H9 (cell line): ENCODE measurements at regions not wholly inside any gene's neighbourhood (a gene's known extent, or its start where the extent isn't known, plus 50 kb on each side); places are given as distances from the start of the nearest gene placed in this dataset.

Source experiments
- DNase-seq: peaks from one replicate; pipeline ENCODE4 v3.0.0-alpha.2; 2017
- H2AFZ ChIP-seq: one replicate; pipeline ENCODE4 v1.6.1; 2013; ENCODE audit warnings: mild to moderate bottlenecking, low read length, control low read depth, moderate library complexity
- H2AK5ac ChIP-seq: 2 replicates; pipeline ENCODE4 v1.6.1; 2013; ENCODE audit warnings: low read length, control low read depth, mixed read lengths; ENCODE audit not compliant: insufficient read length
- H2BK120ac ChIP-seq: one replicate; pipeline ENCODE4 v1.6.1; 2013; ENCODE audit warnings: low read depth, mild to moderate bottlenecking, low read length, control low read depth, inconsistent platforms; ENCODE audit not compliant: poor library complexity, severe bottlenecking
- H2BK12ac ChIP-seq: 2 replicates; pipeline ENCODE4 v1.6.1; 2013; ENCODE audit warnings: low read length, control low read depth, mixed read lengths, low read depth; ENCODE audit not compliant: insufficient read length
- H2BK15ac ChIP-seq: 2 replicates; pipeline ENCODE4 v1.6.1; 2013; ENCODE audit warnings: low read depth, low read length, control low read depth
- H2BK20ac ChIP-seq: one replicate; pipeline ENCODE4 v1.6.1; 2013; ENCODE audit warnings: low read depth, mild to moderate bottlenecking, low read length, control low read depth, inconsistent platforms; ENCODE audit not compliant: poor library complexity, severe bottlenecking
- H2BK5ac ChIP-seq: 2 replicates; pipeline ENCODE4 v1.6.1; 2013; ENCODE audit warnings: low read length, control low read depth, mixed read lengths; ENCODE audit not compliant: insufficient read length
- H3K14ac ChIP-seq: 2 replicates; pipeline ENCODE4 v1.6.1; 2013; ENCODE audit warnings: low read length, control low read depth; ENCODE audit not compliant: insufficient read depth
- H3K18ac ChIP-seq: 2 replicates; pipeline ENCODE4 v1.6.1; 2013; ENCODE audit warnings: low read depth, mild to moderate bottlenecking, mixed read lengths, low read length, control low read depth; ENCODE audit not compliant: insufficient read length
- H3K23ac ChIP-seq: 2 replicates; pipeline ENCODE4 v1.6.1; 2013; ENCODE audit warnings: low read length, control low read depth, mixed read lengths, low read depth; ENCODE audit not compliant: insufficient read length
- H3K23me2 ChIP-seq: 2 replicates; pipeline ENCODE4 v1.6.1; 2013; ENCODE audit warnings: low read depth, mild to moderate bottlenecking, mixed read lengths, low read length, control low read depth; ENCODE audit not compliant: insufficient read length, poor library complexity, severe bottlenecking
- H3K27ac ChIP-seq: 2 replicates; pipeline ENCODE4 v1.5.1; 2013; ENCODE audit warnings: low read length, control low read depth, mixed read lengths, low read depth; ENCODE audit not compliant: insufficient read length
- H3K27me3 ChIP-seq: 2 replicates; pipeline ENCODE4 v1.6.1; 2013; ENCODE audit warnings: low read length, control low read depth, inconsistent platforms; ENCODE audit not compliant: insufficient read depth
- H3K4ac ChIP-seq: 2 replicates; pipeline ENCODE4 v1.6.1; 2013; ENCODE audit warnings: low read depth, mild to moderate bottlenecking, control low read depth, inconsistent platforms, low read length, moderate library complexity
- H3K4me1 ChIP-seq: 2 replicates; pipeline ENCODE4 v1.6.1; 2013; ENCODE audit warnings: low read length, control low read depth, inconsistent platforms; ENCODE audit not compliant: insufficient read depth
- H3K4me2 ChIP-seq: 2 replicates; pipeline ENCODE4 v1.6.1; 2013; ENCODE audit warnings: low read length, control low read depth, mixed read lengths; ENCODE audit not compliant: insufficient read length, insufficient read depth
- H3K56ac ChIP-seq: 2 replicates; pipeline ENCODE4 v1.6.1; 2013; ENCODE audit warnings: low read depth, mild to moderate bottlenecking, mixed read lengths, low read length, control low read depth; ENCODE audit not compliant: insufficient read length
- H3K79me1 ChIP-seq: 2 replicates; pipeline ENCODE4 v1.6.1; 2013; ENCODE audit warnings: low read depth, mild to moderate bottlenecking, moderate library complexity, low read length, control low read depth, inconsistent platforms; ENCODE audit not compliant: insufficient read depth, poor library complexity, severe bottlenecking
- H3K79me2 ChIP-seq: 2 replicates; pipeline ENCODE4 v1.6.1; 2013; ENCODE audit warnings: low read length, control low read depth, inconsistent platforms; ENCODE audit not compliant: insufficient read depth
- H3K9ac ChIP-seq: 2 replicates; pipeline ENCODE4 v1.6.1; 2013; ENCODE audit warnings: low read length, control low read depth, mixed read lengths; ENCODE audit not compliant: insufficient read length; ENCODE audit errors: extremely low read depth
- H3K9me3 ChIP-seq: one replicate; pipeline ENCODE4 v1.6.1; 2013; ENCODE audit warnings: low read depth, low read length, inconsistent platforms; ENCODE audit not compliant: control insufficient read depth
- H3T11ph ChIP-seq: one replicate; pipeline ENCODE4 v1.6.1; 2013; ENCODE audit warnings: mild to moderate bottlenecking, low read length, control low read depth, inconsistent platforms
- H4K20me1 ChIP-seq: one replicate; pipeline ENCODE4 v1.6.1; 2013; ENCODE audit not compliant: control insufficient read depth, insufficient read length, insufficient read depth
- H4K5ac ChIP-seq: 2 replicates; pipeline ENCODE4 v1.6.1; 2013; ENCODE audit warnings: low read depth, mild to moderate bottlenecking, mixed read lengths, low read length, control low read depth; ENCODE audit not compliant: insufficient read length
- H4K8ac ChIP-seq: replicated peaks from 2 replicates; pipeline ENCODE4 v1.6.1; 2013; ENCODE audit warnings: low read length, control low read depth, mixed read lengths, low read depth; ENCODE audit not compliant: insufficient read length
- H4K91ac ChIP-seq: 2 replicates; pipeline ENCODE4 v1.6.1; 2013; ENCODE audit warnings: low read depth, mild to moderate bottlenecking, moderate library complexity, mixed read lengths, low read length, control low read depth; ENCODE audit not compliant: insufficient read length
- H3K27ac Mint-ChIP-seq, 3 experiments: 2 replicates in 2 of 3; 3 replicates in 1 of 3; pipeline ENCODE4 v1.8.0; 2020 to 2021; ENCODE audit warnings: mixed read lengths in 3 of 3, mild to moderate bottlenecking in 1 of 3, moderate library complexity in 1 of 3
- H3K27me3 Mint-ChIP-seq: 2 replicates; pipeline ENCODE4 v1.8.0; 2021; ENCODE audit warnings: low read depth, mild to moderate bottlenecking, moderate library complexity, mixed read lengths
- H3K36me3 Mint-ChIP-seq, 3 experiments: 2 replicates in 2 of 3; 3 replicates in 1 of 3; pipeline ENCODE4 v1.8.0; 2020 to 2021; ENCODE audit warnings: low read depth in 3 of 3, mixed read lengths in 3 of 3; ENCODE audit not compliant: insufficient read depth in 1 of 3
- H3K4me1 Mint-ChIP-seq, 2 experiments: 2 replicates each; pipeline ENCODE4 v1.8.0; 2020; ENCODE audit warnings: mixed read lengths in 2 of 2
- H3K4me3 Mint-ChIP-seq, 2 experiments: 2 replicates in 1 of 2; 3 replicates in 1 of 2; pipeline ENCODE4 v1.8.0; 2020 to 2021; ENCODE audit warnings: mild to moderate bottlenecking in 2 of 2, mixed read lengths in 2 of 2, moderate library complexity in 1 of 2
- H3K9me3 Mint-ChIP-seq, 2 experiments: 2 replicates in 1 of 2; 3 replicates in 1 of 2; pipeline ENCODE4 v1.8.0; 2020; ENCODE audit warnings: mild to moderate bottlenecking in 2 of 2, mixed read lengths in 2 of 2, moderate library complexity in 1 of 2
- CTCF ChIP-seq: fragments of 200-600 bp; sonication (generic); conservative IDR thresholded peaks from 3 replicates; pipeline ENCODE4 v1.8.0; 2021; ENCODE audit warnings: antibody characterized with exemption, mild to moderate bottlenecking
- WGBS: extraction: QIAGEN DNeasy Blood & Tissue Kit; methylation state at CpG from one replicate; pipeline ENCODE4 v1.1.7; 2013; ENCODE audit warnings: missing lambda C conversion rate, low lambda C conversion rate, mixed read lengths; ENCODE audit not compliant: insufficient read length; ENCODE audit errors: extremely low coverage; 5-methylcytosine and 5-hydroxymethylcytosine counted together

- Histone ChIP-seq H4K20me1 (no peaks in the 10 kb centered on the region), H3T11ph (no peak overlapping the region), H3K79me2 (no peaks in the 10 kb centered on the region), H3K4me2 (no peak overlapping the region), H4K8ac (no peak overlapping the region), H3K27me3 (no peaks in the 10 kb centered on the region), H3K9ac (no peak overlapping the region), H3K56ac (no peak overlapping the region), H4K5ac (no peak overlapping the region), H3K23ac (no peak overlapping the region), H2BK15ac (no peak overlapping the region), H3K23me2 (no peaks in the 10 kb centered on the region), H3K4me1 (peaks cover 12% of the 10 kb centered on the region), H2BK5ac (no peak overlapping the region), H4K91ac (no peak overlapping the region), H3K18ac (no peak overlapping the region), H2AK5ac (no peak overlapping the region), H3K27ac (no peak overlapping the region), H2BK120ac (no peak overlapping the region), H2BK20ac (no peak overlapping the region), H3K79me1 (no peaks in the 10 kb centered on the region), H3K9me3 (no peaks in the 10 kb centered on the region), H3K4ac (no peak overlapping the region), H3K14ac (no peak overlapping the region), H2BK12ac (no peak overlapping the region), H2AFZ (no peak overlapping the region)
- no peak for DNase-seq
- no peak for TF ChIP-seq CTCF
- H3K9me3 Mint-ChIP-seq: no peaks in the 10 kb centered on the region; a peak in 1 of 5 replicates
- H3K27me3 Mint-ChIP-seq: peaks cover 19% of the 10 kb centered on the region
- H3K4me3 Mint-ChIP-seq: no peak overlapping the region
- no CpG with 5 or more reads among the region's 6 CpGs for WGBS
- no peaks in the 10 kb centered on the region for H3K36me3 Mint-ChIP-seq
- H3K27ac Mint-ChIP-seq: no peak overlapping the region
- peaks cover 15 to 19% of the 10 kb centered on the region in 2 experiments for H3K4me1 Mint-ChIP-seq
These were observed 271.1 kb upstream of the TNRC6C start for GRCh38 chr17:77687417-77687816.
